ENCODE measurements at regions not wholly inside any gene's neighbourhood (a gene's known extent, or its start where the extent isn't known, plus 50 kb on each side); places are given as distances from the start of the nearest gene placed in this dataset.

- H3K23ac ChIP-seq (ENCODE audit: insufficient read length) = no peak overlapping the region
- no peaks in the 10 kb centered on the region; the same call in 1 of the 2 replicates for H3K23me2 ChIP-seq (ENCODE audit: low read depth, low read length)
- no peaks in the 10 kb centered on the region for H4K20me1 ChIP-seq (replicated peaks in 1 of 2; ENCODE audit: control insufficient read depth in 1 of 2, insufficient read depth in 2 of 2, low read length in 2 of 2)
- H3K14ac ChIP-seq (ENCODE audit: insufficient read length) = no peak overlapping the region
- 88% methylated on average over 7 of the region's 7 CpGs; no CpG with 5 or more reads in 1 of the 2 experiments for WGBS, 2 experiments (ENCODE audit: extremely low coverage in 1 of 2, insufficient coverage in 1 of 2, insufficient read length in 1 of 2, insufficient replicate concordance in 2 of 2, low coverage in 1 of 2, low lambda C conversion rate in 2 of 2, missing lambda C conversion rate in 1 of 2)
- no peak overlapping the region for H2BK120ac ChIP-seq (replicated peaks; ENCODE audit: low read depth, low read length)
- no peak overlapping the region for H3K4me3 ChIP-seq (ENCODE audit: extremely low read depth in 1 of 4, insufficient read depth in 2 of 4, low read depth in 3 of 4, low read length in 4 of 4)
- H2BK20ac ChIP-seq (ENCODE audit: low read length) = no peak overlapping the region
- H3K79me2 ChIP-seq (ENCODE audit: control insufficient read depth in 1 of 2, insufficient read depth in 2 of 2, low read length in 2 of 2) = no peaks in the 10 kb centered on the region
- H2AK5ac ChIP-seq (ENCODE audit: low read depth, low read length) = no peak overlapping the region
- H3K18ac ChIP-seq (ENCODE audit: extremely low read depth, low read length) = no peak overlapping the region
- H2BK12ac ChIP-seq (ENCODE audit: low read depth, low read length) = no peak overlapping the region
- H3K9ac ChIP-seq (replicated peaks in 1 of 4; ENCODE audit: extremely low read depth in 1 of 4, low read depth in 3 of 4, low read length in 3 of 4) = no peak overlapping the region
- no peak overlapping the region for H4K91ac ChIP-seq (replicated peaks; ENCODE audit: insufficient read length, low read length)
- H3K79me1 ChIP-seq (ENCODE audit: low read depth, low read length) = no peaks in the 10 kb centered on the region
- no peak overlapping the region for H3K27ac ChIP-seq (ENCODE audit: low read depth, low read length)
- no peak overlapping the region for H2BK5ac ChIP-seq (ENCODE audit: low read depth, low read length)
- H4K8ac ChIP-seq (ENCODE audit: extremely low read depth, insufficient read depth, low read length) = no peak overlapping the region
- POLR2A ChIA-PET (ENCODE audit: partially characterized antibody) = no interaction called here
- H3K4me1 ChIP-seq (replicated peaks in 1 of 4; ENCODE audit: control insufficient read depth in 3 of 4, insufficient read depth in 4 of 4, low read length in 3 of 4) = 0 out of 7 replicates have a peak, but pooled peaks cover 0 to 2% (median 0%) of the 10 kb centered on the region in 4 experiments
- CTCF ChIA-PET (ENCODE audit: partially characterized antibody) = no interaction called here
- H3K27me3 ChIP-seq (replicated peaks in 1 of 4; ENCODE audit: control insufficient read depth in 3 of 4, extremely low read depth in 1 of 4, insufficient read depth in 3 of 4, low read length in 3 of 4) = no peaks in the 10 kb centered on the region
- FAIRE-seq (no peak), DNase-seq (ENCODE audit: low read depth in 1 of 2, low spot score in 2 of 2) (no peak)
- TF ChIP-seq FOSL1 (IDR thresholded peaks at IDR 0.05; ENCODE audit: insufficient read depth, low read depth, low read length) (no peak), CBX8 (IDR thresholded peaks at IDR 0.05; ENCODE audit: borderline replicate concordance, low read depth, low read length) (no peak), GABPA (IDR thresholded peaks at IDR 0.05; ENCODE audit: borderline replicate concordance, insufficient read depth, low read length) (no peak), SP1 (IDR thresholded peaks at IDR 0.05; ENCODE audit: low read depth, low read length) (no peak), CBX5 (IDR thresholded peaks at IDR 0.05; ENCODE audit: low read depth, low read length) (no peak), TAF7 (optimal IDR thresholded peaks at IDR 0.05; ENCODE audit: borderline replicate concordance, low read depth, low read length) (no peak), JUN (IDR thresholded peaks at IDR 0.05; ENCODE audit: low read depth, low read length) (no peak)
- no peaks in the 10 kb centered on the region for H3K36me3 ChIP-seq (ENCODE audit: control insufficient read depth in 2 of 4, insufficient read depth in 4 of 4, low read length in 3 of 4)
- no peak overlapping the region for H3K4me2 ChIP-seq (ENCODE audit: insufficient read depth in 1 of 2, low read depth in 2 of 2, low read length in 2 of 2)
- H3K9me3 ChIP-seq (ENCODE audit: insufficient read depth in 2 of 2, low read depth in 1 of 2, low read length in 1 of 2) = no peaks in the 10 kb centered on the region
- H3K4ac ChIP-seq (replicated peaks; ENCODE audit: insufficient read length, low read depth, low read length) = no peak overlapping the region
- H3K56ac ChIP-seq (replicated peaks; ENCODE audit: insufficient read length, low read depth, low read length) = no peak overlapping the region
- H4K5ac ChIP-seq (ENCODE audit: insufficient read length, low read depth, low read length) = no peak overlapping the region
- no peak overlapping the region for H2BK15ac ChIP-seq (ENCODE audit: low read length)
- H2AFZ ChIP-seq (ENCODE audit: low read length) = no peak overlapping the region
Observed at GRCh38 chr3:177419904-177420601, 222.8 kb upstream of the TBL1XR1 start.
